ENCODE measurements at regions not wholly inside any gene's neighbourhood (a gene's known extent, or its start where the extent isn't known, plus 50 kb on each side); places are given as distances from the start of the nearest gene placed in this dataset.

GRCh38 chr7:47150497-47151260 lies 431.2 kb downstream of the TNS3 start:
- 85% methylated on average over 4 of the region's 4 CpGs for WGBS
- Histone ChIP-seq H3K9ac (ENCODE audit: low read depth in 1 of 2, low read length in 2 of 2) (no peak overlapping the region), H3K4me3 (ENCODE audit: low read depth in 1 of 3, low read length in 3 of 3) (no peak overlapping the region), H3K4me1 (ENCODE audit: control insufficient read depth in 4 of 4, insufficient read depth in 4 of 4, low read length in 3 of 4) (peaks cover 3 to 49% (median 22%) of the 10 kb centered on the region in 4 donors), H3K36me3 (ENCODE audit: control insufficient read depth in 4 of 4, insufficient read depth in 3 of 4, low read depth in 1 of 4, low read length in 3 of 4) (no peaks in the 10 kb centered on the region), H3K27me3 (ENCODE audit: control insufficient read depth in 4 of 4, insufficient read depth in 4 of 4, low read length in 3 of 4) (no peaks in the 10 kb centered on the region), H3K27ac (ENCODE audit: low read depth in 1 of 2, low read length in 2 of 2) (no peak overlapping the region), H3K9me3 (ENCODE audit: control insufficient read depth in 4 of 4, low read length in 3 of 4) (no peaks in the 10 kb centered on the region)
- TF ChIP-seq GABPA (IDR thresholded peaks at IDR 0.05 in 1 of 2, conservative IDR thresholded peaks at IDR 0.05 in 1 of 2) (no peak), RAD21 (IDR thresholded peaks at IDR 0.05) (no peak), ATF3 (IDR thresholded peaks at IDR 0.05) (no peak), EGR1 (IDR thresholded peaks at IDR 0.05; ENCODE audit: low read depth in 2 of 2) (no peak), CTCF (IDR thresholded peaks at IDR 0.05; ENCODE audit: low read depth, low read length, missing input control) (no peak), MAX (IDR thresholded peaks at IDR 0.05) (no peak), NR2F2 (IDR thresholded peaks at IDR 0.05) (no peak), RXRA (IDR thresholded peaks at IDR 0.05) (no peak), TAF1 (conservative IDR thresholded peaks at IDR 0.05) (no peak), SP1 (IDR thresholded peaks at IDR 0.05) (no peak)
- no peak for DNase-seq (ENCODE audit: low spot score)

- Histone ChIP-seq H3K4me1 (ENCODE audit: control insufficient read depth in 4 of 4, insufficient read depth in 4 of 4, low read length in 3 of 4) (peaks cover 3 to 49% (median 22%) of the 10 kb centered on the region in 4 donors), H3K27me3 (ENCODE audit: control insufficient read depth in 4 of 4, insufficient read depth in 4 of 4, low read length in 3 of 4) (no peaks in the 10 kb centered on the region), H3K36me3 (ENCODE audit: control insufficient read depth in 4 of 4, insufficient read depth in 3 of 4, low read depth in 1 of 4, low read length in 3 of 4) (no peaks in the 10 kb centered on the region), H3K27ac (ENCODE audit: low read depth in 1 of 2, low read length in 2 of 2) (no peak overlapping the region), H3K9me3 (ENCODE audit: control insufficient read depth in 4 of 4, low read length in 3 of 4) (no peaks in the 10 kb centered on the region), H3K9ac (ENCODE audit: low read depth in 1 of 2, low read length in 2 of 2) (no peak overlapping the region), H3K4me3 (ENCODE audit: low read depth in 1 of 3, low read length in 3 of 3) (no peak overlapping the region)
- DNase-seq (ENCODE audit: low spot score): no peak
- 96% methylated on average over 4 of the region's 4 CpGs for whole genome bisulfite sequencing
- no peak for TF ChIP-seq CTCF (IDR thresholded peaks at IDR 0.05; ENCODE audit: low read depth, low read length, missing input control)
- TF ChIP-seq RXRA (IDR thresholded peaks at IDR 0.05): no peak
- no peak for TF ChIP-seq YY1 (IDR thresholded peaks at IDR 0.05)
- TF ChIP-seq FOXA2 (IDR thresholded peaks at IDR 0.05): no peak
- TF ChIP-seq EGR1 (IDR thresholded peaks at IDR 0.05; ENCODE audit: low read depth in 2 of 2): no peak
- no peak for TF ChIP-seq ZBTB33 (IDR thresholded peaks at IDR 0.05)
- no peak for TF ChIP-seq REST (IDR thresholded peaks at IDR 0.05)
Observed at GRCh38 chr7:47149971-47150370, 431.9 kb downstream of the TNS3 start.

Measured in liver (tissue), 8 donors.